ENCODE measurements at regions not wholly inside any gene's neighbourhood (a gene's known extent, or its start where the extent isn't known, plus 50 kb on each side); places are given as distances from the start of the nearest gene placed in this dataset.
A peak's percentile ranks its signal among the peaks of the same experiment; 100 is the strongest.
"Not testable (repeated sequence)": the region's sequence is repeated elsewhere in the genome, so short reads cannot be mapped to it uniquely, and the experiment has no call there.

DNA sequence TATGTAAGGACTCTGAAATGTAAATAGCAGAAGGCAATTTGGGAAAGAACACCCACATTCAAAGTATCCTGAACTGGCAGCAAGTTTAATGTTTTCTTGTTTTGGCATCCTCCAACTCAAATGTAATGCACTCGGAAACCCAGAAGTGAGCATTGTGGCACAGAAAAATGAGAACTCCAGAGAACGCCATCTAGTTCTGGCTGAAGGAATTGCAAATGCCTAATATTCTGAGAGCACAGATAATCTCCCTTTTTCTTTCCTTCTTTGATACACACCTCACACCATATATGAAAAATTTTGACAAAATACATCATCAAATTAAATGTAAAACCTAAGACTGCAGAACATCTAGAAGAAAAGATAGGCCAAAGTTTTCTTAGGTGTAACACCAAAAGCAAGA is 52.1 kb downstream of the PWWP3B start:
- Histone ChIP-seq H3K4me1 (ENCODE audit: control insufficient read depth, insufficient read depth, low read length, poor library complexity, severe bottlenecking) (no peaks in the 10 kb centered on the region), H3K9me3 (ENCODE audit: control insufficient read depth, low read length) (no peaks in the 10 kb centered on the region), H3K27ac (ENCODE audit: low read depth, low read length, severe bottlenecking) (no peak overlapping the region), H3K36me3 (ENCODE audit: control insufficient read depth, insufficient read depth, low read length) (no peaks in the 10 kb centered on the region), H3K4me3 (ENCODE audit: extremely low read depth, insufficient read depth, low read length, poor library complexity, severe bottlenecking) (no peak overlapping the region)
- 67% methylated on average over 1 of the region's 2 CpGs; no CpG with 5 or more reads in 1 of the 2 experiments for WGBS, 2 experiments (ENCODE audit: insufficient coverage in 2 of 2)

- Histone ChIP-seq H3K9me3 (ENCODE audit: control insufficient read depth, low read length) (no peaks in the 10 kb centered on the region), H3K36me3 (ENCODE audit: control insufficient read depth, insufficient read depth, low read length) (no peaks in the 10 kb centered on the region), H3K4me3 (ENCODE audit: extremely low read depth, insufficient read depth, low read length, poor library complexity, severe bottlenecking) (no peak overlapping the region), H3K4me1 (ENCODE audit: control insufficient read depth, insufficient read depth, low read length, poor library complexity, severe bottlenecking) (peaks cover 13% of the 10 kb centered on the region), H3K27ac (ENCODE audit: low read depth, low read length, severe bottlenecking) (no peak overlapping the region)
Measured at GRCh38 chrX:106243376-106243775, 75.3 kb downstream of the PWWP3B start.

- no peaks in the 10 kb centered on the region for H3K9me3 ChIP-seq (ENCODE audit: control insufficient read depth, low read length)
Measured at GRCh38 chrX:106246511-106246910, 78.4 kb downstream of the PWWP3B start.

DNA sequence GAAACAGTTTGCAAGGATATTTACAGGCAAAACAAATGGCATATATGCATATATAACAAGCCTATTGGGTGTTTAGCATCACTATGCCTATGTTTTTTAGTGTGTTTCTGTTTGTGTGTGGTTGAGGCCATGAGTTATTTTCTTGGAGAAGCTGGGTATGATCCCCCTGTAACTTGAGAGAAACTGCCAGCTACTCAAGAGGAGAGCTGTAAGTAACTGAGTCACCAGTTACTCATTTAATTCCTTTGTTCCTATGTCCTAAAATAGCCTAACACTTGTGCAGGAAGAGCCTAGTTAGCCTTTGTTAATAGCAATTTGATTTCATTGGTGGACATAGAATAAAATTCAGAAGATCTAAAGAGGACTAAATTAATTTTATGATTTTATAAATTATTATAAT is 79.1 kb downstream of the PWWP3B start:
- Histone ChIP-seq H3K36me3 (ENCODE audit: control insufficient read depth, insufficient read depth, low read length) (no peaks in the 10 kb centered on the region), H3K4me3 (ENCODE audit: extremely low read depth, insufficient read depth, low read length, poor library complexity, severe bottlenecking) (no peak overlapping the region), H3K4me1 (ENCODE audit: control insufficient read depth, insufficient read depth, low read length, poor library complexity, severe bottlenecking) (peaks cover 13% of the 10 kb centered on the region), H3K27ac (ENCODE audit: low read depth, low read length, severe bottlenecking) (peak overlapping the region; percentile 62), H3K9me3 (ENCODE audit: control insufficient read depth, low read length) (no peaks in the 10 kb centered on the region)

More at GRCh38 chrX:106246511-106246910, 78.4 kb downstream of the PWWP3B start:
- Histone ChIP-seq H3K4me1 (ENCODE audit: control insufficient read depth, insufficient read depth, low read length, poor library complexity, severe bottlenecking) (peaks cover 13% of the 10 kb centered on the region), H3K4me3 (ENCODE audit: extremely low read depth, insufficient read depth, low read length, poor library complexity, severe bottlenecking) (no peak overlapping the region), H3K27ac (ENCODE audit: low read depth, low read length, severe bottlenecking) (no peak overlapping the region), H3K36me3 (ENCODE audit: control insufficient read depth, insufficient read depth, low read length) (no peaks in the 10 kb centered on the region)
- WGBS, 2 experiments (ENCODE audit: insufficient coverage in 2 of 2), result no CpG with 5 or more reads among the region's 3 CpGs

DNA sequence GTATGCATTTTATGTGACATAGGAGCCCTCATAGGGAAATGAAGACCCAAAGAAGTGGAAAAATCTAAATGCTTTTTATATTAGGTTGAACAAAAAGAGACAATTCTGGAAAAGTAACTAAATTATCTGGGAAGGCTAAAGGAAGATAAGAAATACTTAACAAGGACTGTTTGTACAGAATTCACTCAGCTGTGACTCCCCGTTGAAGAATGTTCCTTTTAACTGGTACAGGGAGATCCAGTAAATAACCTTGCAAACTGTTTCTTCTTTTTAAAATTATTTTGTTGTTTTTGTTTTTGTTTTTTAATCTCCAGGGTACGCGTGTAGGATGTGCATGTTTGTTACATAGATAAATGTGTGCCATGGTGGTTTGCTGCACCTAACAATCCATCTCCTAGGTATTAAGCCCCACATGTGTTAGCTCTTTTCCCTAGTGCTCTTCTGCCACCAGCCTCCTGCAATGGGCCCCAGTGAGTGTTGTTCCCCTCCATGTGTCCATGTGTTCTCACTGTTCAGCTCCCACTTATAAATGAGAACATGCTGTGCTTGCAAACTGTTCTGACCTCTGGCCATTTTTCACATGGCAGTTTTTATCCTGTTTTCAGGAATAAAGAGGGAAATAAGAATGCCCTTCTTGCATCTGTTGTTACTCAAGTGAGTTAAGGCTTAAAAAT is 81.7 kb downstream of the PWWP3B start:
- Histone ChIP-seq H3K4me1 (ENCODE audit: control insufficient read depth, insufficient read depth, low read length, poor library complexity, severe bottlenecking) (peaks cover 13% of the 10 kb centered on the region), H3K36me3 (ENCODE audit: control insufficient read depth, insufficient read depth, low read length) (no peaks in the 10 kb centered on the region), H3K9me3 (ENCODE audit: control insufficient read depth, low read length) (no peaks in the 10 kb centered on the region), H3K4me3 (ENCODE audit: extremely low read depth, insufficient read depth, low read length, poor library complexity, severe bottlenecking) (no peak overlapping the region), H3K27ac (ENCODE audit: low read depth, low read length, severe bottlenecking) (no peak overlapping the region)
- no CpG with 5 or more reads among the region's 3 CpGs for WGBS, 2 experiments (ENCODE audit: insufficient coverage in 2 of 2)

DNA sequence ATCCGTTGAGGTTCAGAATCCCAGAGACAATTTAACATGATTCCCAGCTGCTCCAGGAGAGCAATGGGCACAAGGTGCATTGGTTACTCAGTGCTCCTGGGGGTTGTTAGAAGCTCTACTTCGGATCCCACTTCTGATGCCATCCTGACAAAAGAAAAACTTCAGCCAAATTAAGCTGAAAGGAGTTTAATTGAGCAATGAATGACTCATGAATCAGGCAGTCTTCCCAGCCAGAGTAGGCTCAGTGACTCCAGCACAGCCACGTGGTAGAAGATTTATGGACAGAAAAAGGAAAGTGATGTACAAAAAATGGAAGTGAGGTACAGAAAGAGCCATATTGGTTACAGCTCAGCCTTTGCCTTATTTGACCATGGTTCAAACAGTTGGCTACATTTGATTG is 95.7 kb downstream of the PWWP3B start:
- H3K27ac ChIP-seq (ENCODE audit: low read depth, low read length, severe bottlenecking), result no peak overlapping the region
- no peak overlapping the region for H3K4me3 ChIP-seq (ENCODE audit: extremely low read depth, insufficient read depth, low read length, poor library complexity, severe bottlenecking)
- no peaks in the 10 kb centered on the region for H3K4me1 ChIP-seq (ENCODE audit: control insufficient read depth, insufficient read depth, low read length, poor library complexity, severe bottlenecking)
- 63 to 100% methylated on average over 1 of the region's 3 CpGs for WGBS, 2 experiments (ENCODE audit: insufficient coverage in 2 of 2)
- H3K36me3 ChIP-seq (ENCODE audit: control insufficient read depth, insufficient read depth, low read length), result no peaks in the 10 kb centered on the region
- H3K9me3 ChIP-seq (ENCODE audit: control insufficient read depth, low read length), result no peaks in the 10 kb centered on the region

DNA sequence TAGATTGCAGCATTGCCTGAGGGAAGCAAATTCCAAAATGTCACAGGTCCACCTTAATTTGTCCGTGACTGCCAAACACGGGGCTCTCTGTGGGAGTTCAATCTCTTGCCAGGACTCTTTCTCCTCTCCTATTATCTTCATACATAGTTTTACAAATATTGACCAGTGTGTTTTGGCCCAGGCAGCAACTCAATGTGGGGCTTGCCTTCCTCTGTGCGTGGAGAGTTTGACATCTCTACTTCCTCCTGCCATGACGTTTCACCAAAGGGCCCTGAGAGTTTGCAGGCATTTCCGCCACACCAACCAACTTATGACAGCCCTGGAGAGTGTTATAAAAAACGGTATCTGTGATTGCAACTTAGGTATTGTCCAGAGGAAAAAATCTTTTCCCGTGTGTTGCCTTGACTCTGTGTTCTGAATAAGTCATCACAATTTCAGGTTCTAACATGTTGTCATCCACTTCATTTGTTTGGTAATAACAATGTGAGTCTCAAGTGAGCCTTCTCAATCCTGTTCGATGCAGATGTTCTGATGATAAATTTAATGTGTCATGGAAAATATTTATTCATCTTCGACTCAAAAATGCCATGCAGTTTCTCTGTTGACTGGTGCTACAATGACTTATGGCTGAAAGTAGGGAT is 106.0 kb downstream of the PWWP3B start:
- not testable (repeated sequence) for H3K4me1 ChIP-seq (ENCODE audit: control insufficient read depth, insufficient read depth, low read length, poor library complexity, severe bottlenecking); H3K27ac ChIP-seq (ENCODE audit: low read depth, low read length, severe bottlenecking)
- WGBS, 2 experiments (ENCODE audit: insufficient coverage in 2 of 2), result no CpG with 5 or more reads among the region's 9 CpGs

GRCh38 chrX:106275172-106275571 is 107.1 kb downstream of the PWWP3B start:
- not testable (repeated sequence) for H3K4me3 ChIP-seq (ENCODE audit: extremely low read depth, insufficient read depth, low read length, poor library complexity, severe bottlenecking); H3K27ac ChIP-seq (ENCODE audit: low read depth, low read length, severe bottlenecking); H3K36me3 ChIP-seq (ENCODE audit: control insufficient read depth, insufficient read depth, low read length); H3K9me3 ChIP-seq (ENCODE audit: control insufficient read depth, low read length); H3K4me1 ChIP-seq (ENCODE audit: control insufficient read depth, insufficient read depth, low read length, poor library complexity, severe bottlenecking)
- no CpG with 5 or more reads among the region's 5 CpGs for WGBS, 2 experiments (ENCODE audit: insufficient coverage in 2 of 2)

More for the DNA sequence above, 106.0 kb downstream of the PWWP3B start:
- not testable (repeated sequence) for H3K9me3 ChIP-seq (ENCODE audit: control insufficient read depth, low read length); H3K36me3 ChIP-seq (ENCODE audit: control insufficient read depth, insufficient read depth, low read length); H3K4me3 ChIP-seq (ENCODE audit: extremely low read depth, insufficient read depth, low read length, poor library complexity, severe bottlenecking)

DNA sequence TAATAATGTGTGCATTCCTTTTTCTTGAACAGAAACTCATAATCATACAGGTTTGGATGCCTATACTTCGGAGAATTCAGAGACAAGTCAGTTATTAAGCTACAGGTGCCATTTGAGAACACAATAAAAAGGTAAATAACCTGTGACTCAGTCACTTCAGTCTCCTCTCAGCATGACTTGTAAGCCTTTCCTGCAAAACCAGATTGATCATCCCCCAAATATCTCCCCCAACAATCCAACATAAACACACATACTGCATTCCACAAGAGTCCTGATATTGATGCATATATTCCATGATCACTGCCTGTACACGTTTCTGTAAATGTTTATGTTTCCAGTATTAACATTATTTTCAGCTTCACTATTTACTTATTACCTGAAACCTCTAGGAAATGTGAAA is 110.8 kb downstream of the PWWP3B start:
- no peaks in the 10 kb centered on the region for H3K36me3 ChIP-seq (ENCODE audit: control insufficient read depth, insufficient read depth, low read length)
- no peaks in the 10 kb centered on the region for H3K4me1 ChIP-seq (ENCODE audit: control insufficient read depth, insufficient read depth, low read length, poor library complexity, severe bottlenecking)
- no CpG with 5 or more reads among the region's 2 CpGs for WGBS, 2 experiments (ENCODE audit: insufficient coverage in 2 of 2)
- no peaks in the 10 kb centered on the region for H3K9me3 ChIP-seq (ENCODE audit: control insufficient read depth, low read length)
- H3K4me3 ChIP-seq (ENCODE audit: extremely low read depth, insufficient read depth, low read length, poor library complexity, severe bottlenecking), result no peak overlapping the region
- no peak overlapping the region for H3K27ac ChIP-seq (ENCODE audit: low read depth, low read length, severe bottlenecking)

DNA sequence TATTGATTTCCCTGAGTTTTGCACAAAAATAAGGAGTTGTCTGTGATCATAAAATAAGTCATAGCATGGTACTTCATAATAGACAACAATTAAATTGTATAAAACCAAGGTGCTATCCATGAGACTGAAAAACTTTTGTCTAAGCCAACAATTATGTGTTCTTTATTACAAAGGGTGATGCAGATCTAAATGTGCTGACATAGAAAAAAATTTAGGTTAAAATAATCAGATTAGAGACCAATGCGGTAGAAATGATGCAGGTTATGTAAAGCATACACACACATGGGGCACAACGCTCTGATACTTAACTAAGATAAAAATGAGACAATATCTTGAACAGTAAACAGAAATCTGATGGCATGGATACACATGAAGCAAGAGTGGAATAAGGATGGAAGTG is 113.3 kb downstream of the PWWP3B start:
- Histone ChIP-seq H3K4me3 (ENCODE audit: extremely low read depth, insufficient read depth, low read length, poor library complexity, severe bottlenecking) (no peak overlapping the region), H3K27ac (ENCODE audit: low read depth, low read length, severe bottlenecking) (no peak overlapping the region), H3K4me1 (ENCODE audit: control insufficient read depth, insufficient read depth, low read length, poor library complexity, severe bottlenecking) (no peaks in the 10 kb centered on the region), H3K9me3 (ENCODE audit: control insufficient read depth, low read length) (no peaks in the 10 kb centered on the region), H3K36me3 (ENCODE audit: control insufficient read depth, insufficient read depth, low read length) (no peaks in the 10 kb centered on the region)
- no CpG with 5 or more reads among the region's 2 CpGs for WGBS, 2 experiments (ENCODE audit: insufficient coverage in 2 of 2)

GRCh38 chrX:106283841-106284240 is 115.7 kb downstream of the PWWP3B start:
- Histone ChIP-seq H3K4me3 (ENCODE audit: extremely low read depth, insufficient read depth, low read length, poor library complexity, severe bottlenecking) (no peak overlapping the region), H3K4me1 (ENCODE audit: control insufficient read depth, insufficient read depth, low read length, poor library complexity, severe bottlenecking) (no peaks in the 10 kb centered on the region), H3K9me3 (ENCODE audit: control insufficient read depth, low read length) (no peaks in the 10 kb centered on the region), H3K27ac (ENCODE audit: low read depth, low read length, severe bottlenecking) (no peak overlapping the region), H3K36me3 (ENCODE audit: control insufficient read depth, insufficient read depth, low read length) (no peaks in the 10 kb centered on the region)
- 76% methylated on average over 2 of the region's 4 CpGs; no CpG with 5 or more reads in 1 of the 2 experiments for whole genome bisulfite sequencing, 2 experiments (ENCODE audit: insufficient coverage in 2 of 2)

Measured in mesodermal cell (in vitro differentiated cells).